Activated naive CD4-positive, alpha-beta T cell treated with anti-CD3 and anti-CD28 coated beads, Interleukin-2, amount 50 U/mL, for 24 hours (primary cell): ENCODE measurements at regions not wholly inside any gene's neighbourhood (a gene's known extent, or its start where the extent isn't known, plus 50 kb on each side); places are given as distances from the start of the nearest gene placed in this dataset.

ENCODE experiments used
- H3K27ac Mint-ChIP-seq: one replicate; pipeline ENCODE4 v1.8.0; 2021; ENCODE audit warnings: mild to moderate bottlenecking, mixed read lengths
- H3K27me3 Mint-ChIP-seq: one replicate; pipeline ENCODE4 v1.8.0; 2021; ENCODE audit warnings: mixed read lengths
- H3K36me3 Mint-ChIP-seq: one replicate; pipeline ENCODE4 v1.8.0; 2021; ENCODE audit warnings: mixed read lengths
- H3K4me1 Mint-ChIP-seq: one replicate; pipeline ENCODE4 v1.8.0; 2021; ENCODE audit warnings: mixed read lengths
- H3K4me3 Mint-ChIP-seq: one replicate; pipeline ENCODE4 v1.8.0; 2021; ENCODE audit warnings: mild to moderate bottlenecking, mixed read lengths
- H3K9me3 Mint-ChIP-seq: one replicate; pipeline ENCODE4 v1.8.0; 2021; ENCODE audit warnings: mixed read lengths

DNA sequence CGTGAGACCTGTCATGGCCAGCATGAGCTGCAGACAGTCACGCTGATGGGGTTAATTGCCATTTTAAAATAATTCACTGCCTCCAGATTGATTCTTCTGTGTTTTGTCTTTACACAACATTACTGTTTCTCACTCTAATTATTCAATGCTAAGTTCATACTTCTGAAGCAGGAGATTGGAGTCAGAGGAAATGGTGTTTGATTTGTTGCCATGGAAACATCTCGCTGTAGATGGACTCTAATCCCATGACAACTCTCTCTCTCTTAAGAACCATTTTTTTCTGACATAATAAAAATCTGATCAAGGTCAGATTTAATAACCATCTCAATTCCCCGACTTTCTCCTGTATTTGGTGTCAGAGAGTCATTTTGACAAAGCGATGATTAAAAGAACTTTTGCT is 209.0 kb downstream of the IDS start:
- Mint-ChIP-seq H3K36me3 (no peaks in the 10 kb centered on the region), H3K27ac (no peak overlapping the region), H3K9me3 (no peaks in the 10 kb centered on the region), H3K27me3 (no peaks in the 10 kb centered on the region), H3K4me3 (no peak overlapping the region), H3K4me1 (no peaks in the 10 kb centered on the region)

- H3K27ac Mint-ChIP-seq, result no peak overlapping the region
Measured at GRCh38 chrX:149286940-149287349, 218.2 kb downstream of the IDS start.

DNA sequence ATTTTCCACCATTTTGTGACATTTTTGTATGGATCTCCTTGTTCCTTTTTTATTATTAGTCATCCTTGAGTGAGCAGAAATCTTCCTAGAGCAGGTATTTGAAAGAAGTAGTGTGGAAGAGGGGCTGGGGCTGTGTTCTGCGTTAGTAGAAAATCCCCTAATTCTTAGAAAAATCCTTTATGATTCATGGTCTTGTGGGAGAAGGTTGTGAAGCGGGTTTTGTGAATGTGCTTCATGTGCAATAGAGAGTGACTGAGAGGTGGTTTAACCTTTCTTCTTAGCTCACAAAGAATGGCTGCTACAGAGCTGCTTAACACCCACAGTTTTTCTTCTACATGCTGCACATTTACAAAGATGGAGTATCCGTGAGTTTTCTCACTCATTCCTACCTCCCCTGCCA is 220.5 kb downstream of the IDS start:
- Mint-ChIP-seq H3K4me3 (no peak overlapping the region), H3K27ac (peak overlapping the region; percentile 48), H3K36me3 (no peaks in the 10 kb centered on the region), H3K9me3 (no peaks in the 10 kb centered on the region), H3K4me1 (peaks cover 19% of the 10 kb centered on the region), H3K27me3 (no peaks in the 10 kb centered on the region)

More at GRCh38 chrX:149286940-149287349, 218.2 kb downstream of the IDS start:
- Mint-ChIP-seq H3K36me3 (no peaks in the 10 kb centered on the region), H3K4me3 (no peak overlapping the region), H3K9me3 (no peaks in the 10 kb centered on the region), H3K27me3 (no peaks in the 10 kb centered on the region), H3K4me1 (peaks cover 19% of the 10 kb centered on the region)

DNA sequence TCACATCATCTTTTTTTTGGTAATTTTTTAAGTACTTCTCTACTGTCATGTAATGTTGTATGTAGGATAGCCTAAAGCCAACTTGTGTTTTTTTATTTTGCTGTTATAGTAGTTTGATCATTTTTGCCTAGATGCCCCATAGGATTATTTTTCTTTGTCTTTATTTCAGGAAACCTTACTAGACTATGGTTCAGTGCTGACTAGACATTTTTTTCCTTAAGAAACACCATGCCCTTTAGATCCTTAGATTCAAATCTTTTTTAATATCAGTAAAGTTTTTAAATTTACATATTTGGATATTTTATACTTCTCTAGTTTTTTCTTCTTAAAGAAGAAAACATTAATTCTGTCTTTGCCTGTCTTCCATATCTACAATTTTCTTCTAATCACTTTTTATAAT is 221.3 kb downstream of the IDS start:
- Mint-ChIP-seq H3K9me3 (no peaks in the 10 kb centered on the region), H3K4me1 (peaks cover 19% of the 10 kb centered on the region), H3K27me3 (no peaks in the 10 kb centered on the region), H3K4me3 (no peak overlapping the region), H3K36me3 (no peaks in the 10 kb centered on the region), H3K27ac (peak overlapping the region; percentile 48)

DNA sequence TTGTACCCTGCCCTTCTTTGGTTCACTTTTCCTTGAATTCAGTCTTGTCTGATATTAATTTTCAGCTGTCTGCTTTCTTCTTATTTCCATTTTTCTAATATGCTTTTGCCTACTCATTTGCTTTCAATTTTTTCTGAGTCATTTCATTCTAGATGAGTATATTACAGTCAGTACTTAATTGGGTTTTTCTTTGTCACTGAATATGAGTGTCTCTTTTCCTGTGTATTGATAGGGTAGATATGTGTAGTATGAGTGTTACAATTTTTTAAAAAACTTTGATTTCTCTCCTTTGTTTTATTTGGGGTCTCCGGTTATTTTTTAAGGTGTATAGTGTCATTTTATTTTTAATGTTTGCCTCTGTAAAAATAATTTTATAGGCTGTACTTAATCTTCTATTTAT is 222.2 kb downstream of the IDS start:
- H3K36me3 Mint-ChIP-seq, result no peaks in the 10 kb centered on the region
- H3K4me3 Mint-ChIP-seq, result no peak overlapping the region
- H3K27ac Mint-ChIP-seq, result peak overlapping the region; percentile 95
- H3K9me3 Mint-ChIP-seq, result no peaks in the 10 kb centered on the region
- no peaks in the 10 kb centered on the region for H3K27me3 Mint-ChIP-seq
- peaks cover 19% of the 10 kb centered on the region for H3K4me1 Mint-ChIP-seq

DNA sequence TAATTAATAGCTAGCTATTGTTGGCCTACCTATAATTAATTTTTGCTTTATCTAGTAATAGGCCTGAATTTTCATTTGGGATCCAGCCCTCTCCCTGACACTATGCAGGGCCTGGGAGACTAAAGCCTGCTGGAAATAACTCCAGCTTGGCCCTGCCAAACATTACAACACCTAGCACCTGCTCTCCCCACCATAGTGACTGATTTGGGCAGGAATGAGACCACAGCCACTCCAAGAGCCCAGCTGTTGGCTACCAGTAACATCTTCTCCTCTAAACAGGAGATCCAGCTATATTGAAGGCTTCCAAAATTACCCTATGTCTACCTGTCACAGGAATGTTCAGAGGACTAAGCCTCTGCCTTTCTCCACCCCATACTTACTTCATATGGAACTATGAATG is 225.1 kb downstream of the IDS start:
- Mint-ChIP-seq H3K4me1 (peaks cover 16% of the 10 kb centered on the region), H3K27ac (no peak overlapping the region), H3K4me3 (no peak overlapping the region), H3K27me3 (no peaks in the 10 kb centered on the region), H3K36me3 (no peaks in the 10 kb centered on the region), H3K9me3 (no peaks in the 10 kb centered on the region)

GRCh38 chrX:149275836-149276235 is 229.3 kb downstream of the IDS start:
- H3K27me3 Mint-ChIP-seq, result peaks cover 3% of the 10 kb centered on the region
- H3K36me3 Mint-ChIP-seq, result no peaks in the 10 kb centered on the region
- no peaks in the 10 kb centered on the region for H3K4me1 Mint-ChIP-seq
- H3K27ac Mint-ChIP-seq, result no peak overlapping the region
- no peaks in the 10 kb centered on the region for H3K9me3 Mint-ChIP-seq
- no peak overlapping the region for H3K4me3 Mint-ChIP-seq

DNA sequence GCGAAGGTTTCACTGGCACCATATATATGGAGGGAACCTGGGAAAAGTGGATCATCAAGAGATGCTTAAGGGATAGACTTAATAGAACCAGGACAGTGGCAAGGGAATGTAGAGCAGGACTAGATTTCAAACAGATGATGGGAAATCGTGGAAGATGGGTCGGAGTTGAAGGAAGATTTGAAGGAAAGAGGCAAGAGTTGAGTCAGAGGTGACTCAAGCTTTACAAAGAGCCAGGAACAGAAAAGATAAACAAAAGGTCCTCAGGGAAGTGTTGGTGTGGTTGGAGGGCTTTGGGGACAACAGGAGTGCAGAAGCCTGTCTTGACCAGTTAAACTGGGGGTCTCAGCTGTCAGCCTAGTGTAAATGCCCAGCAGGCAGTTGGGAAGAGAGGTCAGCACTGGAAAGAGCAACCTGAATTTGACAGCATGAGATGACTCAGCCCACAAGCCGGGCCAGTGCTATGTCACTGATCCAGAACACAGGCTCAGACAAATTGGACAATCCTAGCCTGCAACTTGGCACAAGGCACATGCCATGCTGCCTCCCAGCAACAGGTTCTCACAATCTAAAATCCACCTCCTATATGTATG is 230.5 kb downstream of the IDS start:
- no peaks in the 10 kb centered on the region for H3K4me1 Mint-ChIP-seq
- no peak overlapping the region for H3K27ac Mint-ChIP-seq
- peaks cover 3% of the 10 kb centered on the region for H3K27me3 Mint-ChIP-seq
- no peaks in the 10 kb centered on the region for H3K36me3 Mint-ChIP-seq
- H3K4me3 Mint-ChIP-seq, result no peak overlapping the region
- H3K9me3 Mint-ChIP-seq, result no peaks in the 10 kb centered on the region

- no peaks in the 10 kb centered on the region for H3K9me3 Mint-ChIP-seq
Measured at GRCh38 chrX:149272690-149273463, 232.2 kb downstream of the IDS start.

GRCh38 chrX:149267878-149268813 is 237.0 kb downstream of the IDS start:
- Mint-ChIP-seq H3K4me3 (no peak overlapping the region), H3K27me3 (peaks cover 2% of the 10 kb centered on the region), H3K27ac (no peak overlapping the region), H3K36me3 (no peaks in the 10 kb centered on the region), H3K9me3 (no peaks in the 10 kb centered on the region), H3K4me1 (no peaks in the 10 kb centered on the region)

More at GRCh38 chrX:149272690-149273463, 232.2 kb downstream of the IDS start:
- Mint-ChIP-seq H3K27ac (no peak overlapping the region), H3K4me1 (no peaks in the 10 kb centered on the region), H3K36me3 (no peaks in the 10 kb centered on the region), H3K27me3 (peaks cover 3% of the 10 kb centered on the region), H3K4me3 (no peak overlapping the region)

DNA sequence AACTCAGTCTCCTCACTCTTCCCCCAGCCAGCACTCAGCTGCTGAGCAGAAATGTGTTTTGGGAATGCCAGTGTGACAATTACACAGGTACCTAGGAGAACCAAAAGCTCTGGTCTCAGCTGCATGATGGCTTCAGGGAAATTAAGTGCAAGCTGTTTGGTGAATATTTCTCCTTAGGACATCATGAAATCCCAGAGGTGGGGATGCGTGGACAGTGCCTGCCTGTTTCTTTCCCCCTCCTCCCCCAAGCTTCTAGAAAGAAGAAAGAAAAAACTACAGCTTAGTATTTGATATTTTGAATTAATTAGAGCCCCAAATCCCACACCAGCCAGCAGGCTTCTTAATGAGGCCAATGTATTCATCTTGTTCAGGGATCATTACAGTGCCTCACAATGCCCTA is 243.0 kb downstream of the IDS start:
- Mint-ChIP-seq H3K4me3 (no peak overlapping the region), H3K27me3 (no peaks in the 10 kb centered on the region), H3K27ac (no peak overlapping the region), H3K9me3 (no peaks in the 10 kb centered on the region), H3K4me1 (no peaks in the 10 kb centered on the region), H3K36me3 (no peaks in the 10 kb centered on the region)

DNA sequence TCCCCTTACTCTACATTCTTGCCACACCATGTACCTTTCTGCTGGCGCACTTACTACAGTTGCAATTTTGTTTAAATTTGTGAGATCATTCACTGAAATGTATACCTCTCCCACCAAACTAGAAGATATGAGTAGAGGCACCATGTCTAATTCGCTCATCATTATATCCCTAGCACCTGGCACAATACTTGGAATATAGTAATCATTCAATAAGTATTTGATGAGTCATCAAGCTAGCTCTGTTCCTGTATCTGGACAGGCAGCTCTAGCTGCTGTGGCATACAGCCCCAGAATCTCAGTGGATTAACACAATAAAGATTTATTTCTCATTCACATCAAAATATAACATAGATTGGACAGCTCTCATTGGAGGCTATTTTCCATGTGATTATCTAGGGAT is 245.9 kb downstream of the IDS start:
- no peaks in the 10 kb centered on the region for H3K9me3 Mint-ChIP-seq
- H3K4me3 Mint-ChIP-seq, result no peak overlapping the region
- H3K36me3 Mint-ChIP-seq, result no peaks in the 10 kb centered on the region
- H3K4me1 Mint-ChIP-seq, result no peaks in the 10 kb centered on the region
- no peaks in the 10 kb centered on the region for H3K27me3 Mint-ChIP-seq
- H3K27ac Mint-ChIP-seq, result no peak overlapping the region

DNA sequence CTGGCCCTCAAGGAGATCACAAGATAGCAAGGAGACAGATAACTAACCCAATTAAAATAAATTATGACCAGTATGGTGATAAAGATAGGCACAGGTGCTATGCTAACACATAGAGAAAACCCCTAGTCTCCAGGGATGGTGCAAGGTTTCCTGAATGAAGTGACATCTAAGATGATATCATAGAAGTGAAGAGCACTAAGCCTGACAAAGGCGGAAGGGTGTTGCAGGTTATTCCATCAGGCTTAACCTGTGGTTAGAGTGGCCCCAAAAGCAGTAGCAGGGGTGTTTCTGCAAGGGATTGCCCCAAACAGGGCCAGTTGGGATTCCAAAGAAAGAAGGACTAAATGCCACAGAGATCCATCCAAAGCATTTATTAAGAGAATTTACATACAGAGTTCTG is 249.2 kb downstream of the IDS start:
- Mint-ChIP-seq H3K9me3 (no peaks in the 10 kb centered on the region), H3K4me3 (no peak overlapping the region), H3K27me3 (no peaks in the 10 kb centered on the region), H3K27ac (no peak overlapping the region), H3K4me1 (no peaks in the 10 kb centered on the region), H3K36me3 (no peaks in the 10 kb centered on the region)

DNA sequence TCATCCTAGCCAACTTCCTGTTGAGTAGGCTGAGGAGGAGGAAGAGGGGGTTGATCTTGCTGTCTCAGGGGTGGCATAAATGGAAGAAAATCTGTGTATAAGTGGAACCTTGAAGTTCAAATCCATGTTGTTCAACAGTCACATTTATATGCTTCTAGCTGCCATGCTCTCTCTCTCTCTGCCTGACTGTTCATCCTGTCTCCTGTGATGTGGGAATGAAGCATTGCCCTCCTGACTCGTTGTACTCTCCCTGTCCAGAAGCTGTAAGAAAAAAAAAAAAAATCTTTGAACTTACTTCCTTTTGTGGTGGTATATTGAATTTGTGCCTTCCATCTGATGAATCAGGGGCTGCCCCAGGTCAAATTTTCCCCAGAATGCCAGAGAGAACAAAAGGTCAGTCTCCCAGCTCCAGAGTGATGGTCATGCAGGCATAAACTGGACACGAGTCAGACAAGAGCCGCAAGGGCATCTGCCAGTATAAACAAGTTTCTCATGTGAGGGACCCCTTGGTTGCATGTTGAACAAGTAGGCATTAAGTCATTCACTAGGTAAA is 257.0 kb downstream of the IDS start:
- Mint-ChIP-seq H3K27ac (no peak overlapping the region), H3K9me3 (no peaks in the 10 kb centered on the region), H3K36me3 (no peaks in the 10 kb centered on the region), H3K27me3 (peaks cover 2% of the 10 kb centered on the region), H3K4me1 (no peaks in the 10 kb centered on the region), H3K4me3 (no peak overlapping the region)

- Mint-ChIP-seq H3K27ac (peak overlapping the region; percentile 8), H3K36me3 (no peaks in the 10 kb centered on the region), H3K4me3 (no peak overlapping the region), H3K4me1 (no peaks in the 10 kb centered on the region), H3K9me3 (no peaks in the 10 kb centered on the region), H3K27me3 (peaks cover 4% of the 10 kb centered on the region)
Measured at GRCh38 chrX:149230689-149231088, 274.4 kb downstream of the IDS start.
